ENCODE measurements at regions not wholly inside any gene's neighbourhood (a gene's known extent, or its start where the extent isn't known, plus 50 kb on each side); places are given as distances from the start of the nearest gene placed in this dataset.
"Not testable (repeated sequence)": the region's sequence is repeated elsewhere in the genome, so short reads cannot be mapped to it uniquely, and the experiment has no call there.

- ATAC-seq; intact Hi-C loops (cut with DNase I); DNase-seq: not testable (repeated sequence)
These were observed 3966.2 kb upstream of the OR11H1 start for GRCh38 chr22:11561744-11562143.

- DNase-seq; ATAC-seq; intact Hi-C loops (cut with DNase I): not testable (repeated sequence)
These were observed 3959.0 kb upstream of the OR11H1 start for GRCh38 chr22:11568837-11569563.

- ATAC-seq; DNase-seq; intact Hi-C loops (cut with DNase I): not testable (repeated sequence)
These were observed 3958.4 kb upstream of the OR11H1 start for GRCh38 chr22:11569564-11569940.

GRCh38 chr22:11573154-11573553 is 3954.8 kb upstream of the OR11H1 start:
- not testable (repeated sequence) for DNase-seq

GRCh38 chr22:11574231-11574630 is 3953.8 kb upstream of the OR11H1 start:
- DNase-seq; intact Hi-C loops (cut with DNase I): not testable (repeated sequence)
- ATAC-seq = peak in 1 of 2 donors; percentile 19

More at GRCh38 chr22:11573154-11573553, 3954.8 kb upstream of the OR11H1 start:
- ATAC-seq; intact Hi-C loops (cut with DNase I): not testable (repeated sequence)

GRCh38 chr22:11574659-11575058 is 3953.3 kb upstream of the OR11H1 start:
- ATAC-seq; DNase-seq; intact Hi-C loops (cut with DNase I): not testable (repeated sequence)

- DNase-seq; ATAC-seq; intact Hi-C loops (cut with DNase I): not testable (repeated sequence)
These were observed 3951.3 kb upstream of the OR11H1 start for GRCh38 chr22:11576740-11577139.

- intact Hi-C loops (cut with DNase I); DNase-seq; ATAC-seq: not testable (repeated sequence)
These were observed 3949.9 kb upstream of the OR11H1 start for GRCh38 chr22:11578115-11578514.

GRCh38 chr22:11578551-11578950 is 3949.4 kb upstream of the OR11H1 start:
- DNase-seq; ATAC-seq; intact Hi-C loops (cut with DNase I): not testable (repeated sequence)

- intact Hi-C loops (cut with DNase I); ATAC-seq; DNase-seq: not testable (repeated sequence)
These were observed 3945.9 kb upstream of the OR11H1 start for GRCh38 chr22:11582048-11582447.

GRCh38 chr22:11584231-11584630 is 3943.8 kb upstream of the OR11H1 start:
- DNase-seq; ATAC-seq; intact Hi-C loops (cut with DNase I): not testable (repeated sequence)

GRCh38 chr22:11594552-11594951 is 3933.4 kb upstream of the OR11H1 start:
- DNase-seq; intact Hi-C loops (cut with DNase I); ATAC-seq: not testable (repeated sequence)

GRCh38 chr22:11597666-11598358 is 3930.2 kb upstream of the OR11H1 start:
- ATAC-seq; DNase-seq; intact Hi-C loops (cut with DNase I): not testable (repeated sequence)

GRCh38 chr22:11598492-11599440 is 3929.2 kb upstream of the OR11H1 start:
- no peak for DNase-seq
- intact Hi-C loops (cut with DNase I) = no loop called here
- no peak for ATAC-seq

GRCh38 chr22:11599456-11599855 is 3928.5 kb upstream of the OR11H1 start:
- DNase-seq; intact Hi-C loops (cut with DNase I); ATAC-seq: not testable (repeated sequence)

GRCh38 chr22:11600161-11600560 is 3927.8 kb upstream of the OR11H1 start:
- intact Hi-C loops (cut with DNase I); DNase-seq; ATAC-seq: not testable (repeated sequence)

- ATAC-seq; intact Hi-C loops (cut with DNase I); DNase-seq: not testable (repeated sequence)
These were observed 3926.8 kb upstream of the OR11H1 start for GRCh38 chr22:11600896-11601890.

All from left cardiac atrium (tissue), 4 donors.